Sigmoid colon (tissue), 6 donors: ENCODE measurements at regions not wholly inside any gene's neighbourhood (a gene's known extent, or its start where the extent isn't known, plus 50 kb on each side); places are given as distances from the start of the nearest gene placed in this dataset.

Experiments
- DNase-seq: peaks from one replicate; pipeline ENCODE4 v3.0.0-alpha.2; 2019
- H3K27ac ChIP-seq, 4 donors: fragments of 200-600 bp; sonication (generic); one replicate each; pipeline ENCODE4 v1.5.1; 2016 to 2019; ENCODE audit warnings: mild to moderate bottlenecking in 1 of 4
- H3K27me3 ChIP-seq, 3 donors: fragments of 200-600 bp; sonication (generic); one replicate each; pipeline ENCODE4 v1.5.1; 2019; ENCODE audit warnings: mild to moderate bottlenecking in 1 of 3
- H3K36me3 ChIP-seq, 4 donors: fragments of 200-600 bp; sonication (generic); one replicate each; pipeline ENCODE4 v1.5.1; 2016 to 2019
- H3K4me1 ChIP-seq, 4 donors: fragments of 200-600 bp; sonication (generic); one replicate each; pipeline ENCODE4 v1.5.1; 2017 to 2019
- H3K4me3 ChIP-seq, 4 donors: fragments of 200-600 bp; sonication (generic); one replicate each; pipeline ENCODE4 v1.5.1; 2017 to 2019; ENCODE audit warnings: mild to moderate bottlenecking in 2 of 4, moderate library complexity in 1 of 4
- H3K9me3 ChIP-seq, 4 donors: fragments of 200-600 bp in 3 of 4; sonication (generic) in 3 of 4; one replicate each; pipeline versions ENCODE4 v1.5.1 to v1.6.1; 2013 to 2019
- EP300 ChIP-seq, 4 donors: sonication (generic); formaldehyde crosslinking; IDR thresholded peaks; one replicate each; pipeline ENCODE4 v1.6.1; 2017; ENCODE audit warnings: antibody characterized with exemption in 4 of 4
- POLR2A ChIP-seq, 2 donors: fragments of 450-650 bp; IDR thresholded peaks; one replicate each; pipeline ENCODE4 v1.6.1; 2016; ENCODE audit warnings: antibody characterized with exemption in 2 of 2, mild to moderate bottlenecking in 2 of 2, moderate library complexity in 2 of 2
- POLR2AphosphoS5 ChIP-seq, 4 donors: sonication (generic); formaldehyde crosslinking; IDR thresholded peaks; one replicate each; pipeline ENCODE4 v1.6.1; 2017; ENCODE audit warnings: antibody characterized with exemption in 4 of 4
- WGBS, 2 donors: extraction: QIAGEN DNeasy Blood & Tissue Kit; methylation state at CpG; one replicate each; pipeline ENCODE4 v1.1.7; 2013; 5-methylcytosine and 5-hydroxymethylcytosine counted together
- intact Hi-C: fragments of 100-400 bp; cut with DNase I; formaldehyde crosslinking; loops from one replicate; pipeline ENCODE4 v1.15.1; 2023
- TF ChIP-seq, protein P1 (sequence below), 4 experiments: fragments of 450-650 bp in 3 of 4; fragments of 200-600 bp in 1 of 4; IDR thresholded peaks; one replicate each; pipeline ENCODE4 v1.5.1; 2016 to 2019; ENCODE audit warnings: antibody characterized with exemption in 4 of 4, mild to moderate bottlenecking in 3 of 4, moderate library complexity in 2 of 4
- donor health status: healthy with polysubstance abuse.
- donor health status: healthy.

GRCh38 chr4:34181891-34182290 lies 2062.4 kb downstream of the ARAP2 start:
- no peak for DNase-seq
- TF ChIP-seq POLR2A (IDR thresholded peaks at IDR 0.05) (no peak), EP300 (IDR thresholded peaks at IDR 0.05) (no peak), POLR2AphosphoS5 (IDR thresholded peaks at IDR 0.05) (no peak)
- TF ChIP-seq, protein P1, sequence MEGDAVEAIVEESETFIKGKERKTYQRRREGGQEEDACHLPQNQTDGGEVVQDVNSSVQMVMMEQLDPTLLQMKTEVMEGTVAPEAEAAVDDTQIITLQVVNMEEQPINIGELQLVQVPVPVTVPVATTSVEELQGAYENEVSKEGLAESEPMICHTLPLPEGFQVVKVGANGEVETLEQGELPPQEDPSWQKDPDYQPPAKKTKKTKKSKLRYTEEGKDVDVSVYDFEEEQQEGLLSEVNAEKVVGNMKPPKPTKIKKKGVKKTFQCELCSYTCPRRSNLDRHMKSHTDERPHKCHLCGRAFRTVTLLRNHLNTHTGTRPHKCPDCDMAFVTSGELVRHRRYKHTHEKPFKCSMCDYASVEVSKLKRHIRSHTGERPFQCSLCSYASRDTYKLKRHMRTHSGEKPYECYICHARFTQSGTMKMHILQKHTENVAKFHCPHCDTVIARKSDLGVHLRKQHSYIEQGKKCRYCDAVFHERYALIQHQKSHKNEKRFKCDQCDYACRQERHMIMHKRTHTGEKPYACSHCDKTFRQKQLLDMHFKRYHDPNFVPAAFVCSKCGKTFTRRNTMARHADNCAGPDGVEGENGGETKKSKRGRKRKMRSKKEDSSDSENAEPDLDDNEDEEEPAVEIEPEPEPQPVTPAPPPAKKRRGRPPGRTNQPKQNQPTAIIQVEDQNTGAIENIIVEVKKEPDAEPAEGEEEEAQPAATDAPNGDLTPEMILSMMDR (IDR thresholded peaks at IDR 0.05), result no peak
- 67 to 73% methylated on average over 2 of the region's 2 CpGs for WGBS, 2 donors
- Histone ChIP-seq H3K27ac (no peak overlapping the region), H3K9me3 (no peaks in the 10 kb centered on the region), H3K4me1 (no peaks in the 10 kb centered on the region), H3K36me3 (no peaks in the 10 kb centered on the region), H3K27me3 (no peaks in the 10 kb centered on the region), H3K4me3 (no peak overlapping the region)
- intact Hi-C loops, result no loop called here

GRCh38 chr4:34182306-34182705 lies 2062.0 kb downstream of the ARAP2 start:
- TF ChIP-seq, protein P1 (IDR thresholded peaks at IDR 0.05), result no peak
- TF ChIP-seq POLR2AphosphoS5 (IDR thresholded peaks at IDR 0.05) (no peak), POLR2A (IDR thresholded peaks at IDR 0.05) (no peak), EP300 (IDR thresholded peaks at IDR 0.05) (no peak)
- no peaks in the 10 kb centered on the region for H3K36me3 ChIP-seq
- DNase-seq, result no peak
- WGBS, 2 donors, result 71 to 76% methylated on average over 4 of the region's 4 CpGs
- no peaks in the 10 kb centered on the region for H3K9me3 ChIP-seq
- H3K4me3 ChIP-seq, result no peak overlapping the region
- no peaks in the 10 kb centered on the region for H3K4me1 ChIP-seq
- H3K27ac ChIP-seq, result no peak overlapping the region
- intact Hi-C loops, result no loop called here
- no peaks in the 10 kb centered on the region for H3K27me3 ChIP-seq

DNA sequence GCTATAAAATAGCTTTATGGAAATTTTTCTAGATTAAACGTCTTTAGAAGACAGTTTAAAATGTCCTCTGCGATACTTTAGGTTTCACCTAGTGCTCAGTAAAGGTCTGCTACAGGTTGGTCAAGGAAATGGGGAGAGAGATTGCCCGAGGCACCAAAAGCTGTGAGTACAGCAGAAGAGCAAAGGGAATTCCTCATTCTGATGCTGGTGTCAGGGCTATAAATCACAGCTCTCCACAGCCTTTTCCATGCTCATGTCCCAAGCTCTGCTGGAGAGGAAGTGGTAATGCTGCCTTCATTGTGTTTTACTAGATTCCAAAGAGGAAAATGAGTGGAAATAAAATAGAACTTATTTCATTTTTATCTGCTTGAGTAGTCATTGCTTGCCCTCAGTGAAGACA lies 2060.4 kb downstream of the ARAP2 start:
- TF ChIP-seq, protein P1 (IDR thresholded peaks at IDR 0.05), result no peak
- no peak for TF ChIP-seq POLR2A (IDR thresholded peaks at IDR 0.05)
- WGBS, 2 donors, result 67 to 76% methylated on average over 3 of the region's 3 CpGs
- H3K36me3 ChIP-seq, result no peaks in the 10 kb centered on the region
- intact Hi-C loops, result no loop called here
- H3K27ac ChIP-seq, result no peak overlapping the region
- H3K9me3 ChIP-seq, result no peaks in the 10 kb centered on the region
- H3K4me1 ChIP-seq, result no peaks in the 10 kb centered on the region
- no peak for DNase-seq
- no peak overlapping the region for H3K4me3 ChIP-seq
- H3K27me3 ChIP-seq, result no peaks in the 10 kb centered on the region

- H3K9me3 ChIP-seq, result no peaks in the 10 kb centered on the region
- 71 to 83% methylated on average over 1 of the region's 1 CpG for WGBS, 2 donors
- no peak overlapping the region for H3K27ac ChIP-seq
- no peak for DNase-seq
- intact Hi-C loops, result no loop called here
- TF ChIP-seq EP300 (IDR thresholded peaks at IDR 0.05) (no peak), POLR2AphosphoS5 (IDR thresholded peaks at IDR 0.05) (no peak), POLR2A (IDR thresholded peaks at IDR 0.05) (no peak)
- TF ChIP-seq, protein P1 (IDR thresholded peaks at IDR 0.05), result no peak
- no peaks in the 10 kb centered on the region for H3K27me3 ChIP-seq
- H3K4me1 ChIP-seq, result no peaks in the 10 kb centered on the region
- no peak overlapping the region for H3K4me3 ChIP-seq
- no peaks in the 10 kb centered on the region for H3K36me3 ChIP-seq
Observed at GRCh38 chr4:34187056-34187455, 2057.3 kb downstream of the ARAP2 start.

DNA sequence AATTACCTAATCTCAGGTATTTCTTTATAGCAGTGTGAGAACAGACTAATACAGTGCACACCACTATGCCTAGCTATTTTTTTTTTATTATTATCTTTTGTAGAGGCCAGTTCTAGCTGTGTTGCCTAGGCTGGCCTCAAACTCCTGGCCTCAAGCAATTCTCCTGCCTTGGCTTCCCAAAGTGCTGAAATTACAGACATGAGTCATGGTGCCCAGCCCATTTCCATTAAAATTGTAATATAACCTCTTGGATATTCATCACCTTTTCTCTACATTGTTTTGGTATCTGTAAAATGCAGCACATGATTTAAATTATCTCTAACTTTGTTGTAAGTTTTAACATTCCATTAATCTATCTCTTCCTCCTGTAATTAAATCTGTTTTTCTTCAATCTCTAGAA lies 2052.9 kb downstream of the ARAP2 start:
- Histone ChIP-seq H3K9me3 (no peaks in the 10 kb centered on the region), H3K4me3 (no peak overlapping the region), H3K27ac (no peak overlapping the region), H3K27me3 (no peaks in the 10 kb centered on the region), H3K36me3 (no peaks in the 10 kb centered on the region), H3K4me1 (no peaks in the 10 kb centered on the region)
- TF ChIP-seq EP300 (IDR thresholded peaks at IDR 0.05) (no peak), POLR2AphosphoS5 (IDR thresholded peaks at IDR 0.05) (no peak), POLR2A (IDR thresholded peaks at IDR 0.05) (no peak)
- TF ChIP-seq, protein P1 (IDR thresholded peaks at IDR 0.05), result no peak
- intact Hi-C loops, result no loop called here
- no peak for DNase-seq
